GM10248 (cell line): ENCODE measurements at regions not wholly inside any gene's neighbourhood (a gene's known extent, or its start where the extent isn't known, plus 50 kb on each side); places are given as distances from the start of the nearest gene placed in this dataset.

Experiments
- CTCF ChIA-PET: fragments of 300-600 bp; sonication (Branson Sonifier 250); formaldehyde crosslinking; extraction: SDS; loops from one replicate; lab custom pipeline; 2021; ENCODE audit warnings: antibody characterized with exemption; lab: Yijun Ruan, JAX
- POLR2A ChIA-PET: fragments of 350-650 bp; sonication (Branson Sonifier 250); formaldehyde crosslinking; extraction: SDS; loops from one replicate; lab custom pipeline; 2020; ENCODE audit warnings: antibody characterized with exemption; lab: Yijun Ruan, JAX
- DNase-seq: peaks from one replicate; pipeline ENCODE4 v3.0.0; 2012; ENCODE audit errors: extremely low spot score
- TF ChIP-seq, protein P1 (sequence below): IDR thresholded peaks from 2 replicates; pipeline ENCODE4 v1.5.1; 2012; ENCODE audit warnings: mild to moderate bottlenecking, low read depth; ENCODE audit errors: extremely low read depth, missing control alignments, control extremely low read depth

DNA sequence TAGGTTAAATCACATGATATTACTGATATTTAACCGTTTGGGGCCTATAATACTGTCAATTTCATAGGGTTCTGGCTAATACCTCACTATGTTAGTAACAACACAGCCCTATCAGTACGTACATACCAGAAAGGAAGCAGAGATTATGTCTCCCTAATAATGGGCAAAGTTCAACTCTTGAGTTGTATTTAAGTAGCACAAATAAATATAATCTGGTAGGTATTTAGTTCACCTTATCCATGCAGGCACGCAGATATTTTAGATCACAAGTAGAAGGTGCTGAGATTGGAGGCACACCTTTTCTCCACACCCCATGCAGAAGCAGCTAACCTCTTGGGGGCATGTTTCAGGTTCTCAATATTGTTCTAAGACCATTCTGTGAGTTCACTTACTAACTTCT is 118.9 kb downstream of the IRS1 start:
- POLR2A ChIA-PET = no interaction called here
- TF ChIP-seq, protein P1, sequence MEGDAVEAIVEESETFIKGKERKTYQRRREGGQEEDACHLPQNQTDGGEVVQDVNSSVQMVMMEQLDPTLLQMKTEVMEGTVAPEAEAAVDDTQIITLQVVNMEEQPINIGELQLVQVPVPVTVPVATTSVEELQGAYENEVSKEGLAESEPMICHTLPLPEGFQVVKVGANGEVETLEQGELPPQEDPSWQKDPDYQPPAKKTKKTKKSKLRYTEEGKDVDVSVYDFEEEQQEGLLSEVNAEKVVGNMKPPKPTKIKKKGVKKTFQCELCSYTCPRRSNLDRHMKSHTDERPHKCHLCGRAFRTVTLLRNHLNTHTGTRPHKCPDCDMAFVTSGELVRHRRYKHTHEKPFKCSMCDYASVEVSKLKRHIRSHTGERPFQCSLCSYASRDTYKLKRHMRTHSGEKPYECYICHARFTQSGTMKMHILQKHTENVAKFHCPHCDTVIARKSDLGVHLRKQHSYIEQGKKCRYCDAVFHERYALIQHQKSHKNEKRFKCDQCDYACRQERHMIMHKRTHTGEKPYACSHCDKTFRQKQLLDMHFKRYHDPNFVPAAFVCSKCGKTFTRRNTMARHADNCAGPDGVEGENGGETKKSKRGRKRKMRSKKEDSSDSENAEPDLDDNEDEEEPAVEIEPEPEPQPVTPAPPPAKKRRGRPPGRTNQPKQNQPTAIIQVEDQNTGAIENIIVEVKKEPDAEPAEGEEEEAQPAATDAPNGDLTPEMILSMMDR = no peak
- CTCF ChIA-PET = no interaction called here

DNA sequence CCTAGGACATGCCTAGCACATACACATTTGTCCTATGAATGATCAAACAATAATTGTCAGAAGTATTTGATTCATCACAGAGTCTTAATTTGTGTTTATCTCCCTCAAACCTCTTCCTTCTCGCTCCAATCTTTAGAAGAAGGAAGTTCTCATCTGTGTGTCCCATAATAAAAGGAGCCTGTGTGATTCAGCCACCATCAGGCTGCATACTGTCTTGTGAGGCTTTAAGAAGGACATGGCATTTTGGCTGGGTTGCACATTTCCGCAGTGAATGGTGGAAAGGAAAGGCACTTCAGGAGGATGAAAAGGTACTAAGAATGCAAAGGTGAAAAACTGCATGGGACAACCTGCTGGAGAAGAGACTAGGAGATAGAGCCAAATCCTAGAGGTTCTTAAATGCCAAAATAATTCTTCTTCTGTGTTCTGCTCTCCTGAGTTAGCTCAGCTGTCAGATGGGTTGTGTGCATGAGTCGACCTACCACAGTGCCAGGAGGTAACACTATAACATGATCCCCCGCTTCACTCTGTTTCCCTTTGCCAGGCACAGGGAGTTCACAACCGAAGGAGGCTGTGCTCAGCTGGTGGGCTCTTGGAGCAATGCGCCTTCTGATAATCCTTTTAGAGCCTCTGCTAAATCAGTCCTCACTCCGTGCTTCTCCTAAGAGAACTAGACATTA is 120.1 kb downstream of the IRS1 start:
- ChIA-PET POLR2A (no interaction called here), CTCF (no interaction called here)
- no peak for DNase-seq
- TF ChIP-seq, protein P1 = no peak

More for the DNA sequence above, 118.9 kb downstream of the IRS1 start:
- DNase-seq = no peak

DNA sequence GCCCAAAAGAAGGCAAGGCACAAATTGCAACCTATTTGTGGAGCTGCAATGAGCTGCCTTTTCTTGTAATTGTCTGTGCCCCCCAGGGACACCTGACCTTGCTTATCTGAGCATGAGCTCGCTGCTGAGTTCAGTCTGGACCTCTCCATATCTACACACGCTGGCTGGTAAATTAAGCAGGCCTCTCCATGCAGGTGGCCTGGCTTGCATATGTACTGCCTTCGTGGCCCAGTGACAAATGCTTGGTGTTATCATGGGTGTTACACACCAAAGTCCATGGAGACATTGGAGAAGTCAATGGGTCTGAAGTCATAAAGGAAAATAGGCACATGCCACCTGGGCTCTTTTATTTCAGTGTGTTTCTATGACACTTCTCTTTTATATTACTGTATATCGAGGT is 121.2 kb downstream of the IRS1 start:
- POLR2A ChIA-PET = no interaction called here
- TF ChIP-seq, protein P1 = no peak
- CTCF ChIA-PET = interaction anchor here (1.1 kb wide), 1 partner anchor 10 kb away, joined by 5 read pairs; no protein-coding TSS in a partner anchor
- DNase-seq = no peak

DNA sequence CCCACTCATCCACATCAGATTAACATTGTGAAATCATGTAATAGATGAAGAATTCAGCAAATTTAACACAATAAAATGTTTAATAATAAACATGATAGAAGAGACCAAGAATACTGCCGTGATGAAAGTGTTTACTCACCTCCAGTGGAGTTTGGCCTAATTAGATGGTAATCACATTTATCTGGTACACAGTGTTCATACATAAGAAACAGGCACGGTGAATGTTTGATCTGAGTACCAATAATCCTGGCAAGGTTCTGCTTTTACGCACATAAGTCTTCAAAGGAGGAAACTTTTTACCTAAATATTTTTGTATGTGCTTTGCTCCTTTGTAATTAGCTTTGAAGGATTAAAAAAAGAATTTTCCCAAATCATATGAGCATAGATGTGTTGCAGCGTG is 122.5 kb downstream of the IRS1 start:
- ChIA-PET POLR2A (no interaction called here), CTCF (interaction anchor here (1.1 kb wide), 1 partner anchor 9 kb away, joined by 5 read pairs; no protein-coding TSS in a partner anchor)
- DNase-seq = no peak
- TF ChIP-seq, protein P1 = no peak

DNA sequence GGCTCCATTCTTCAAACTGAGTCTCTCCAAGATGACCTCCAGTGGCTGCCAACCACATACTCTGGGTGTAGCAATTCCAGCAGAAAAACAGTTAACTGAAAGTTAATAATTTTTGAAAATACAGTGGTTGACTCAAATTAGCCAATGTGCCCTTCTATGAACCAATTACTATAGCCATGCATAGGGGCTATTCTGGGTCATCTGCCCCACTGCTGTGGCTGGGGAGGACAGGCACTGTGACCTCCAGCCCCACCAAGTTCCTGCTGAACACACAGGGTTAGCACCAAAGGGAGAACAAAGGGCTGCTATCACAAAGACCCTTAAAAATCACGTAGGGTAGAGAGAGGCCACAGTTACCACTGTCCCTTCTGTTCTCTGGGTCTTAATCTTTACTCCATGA is 123.0 kb downstream of the IRS1 start:
- no peak for DNase-seq
- ChIA-PET CTCF (interaction anchor here (1.1 kb wide), 1 partner anchor 14 kb away, joined by 3 read pairs; no protein-coding TSS in a partner anchor), POLR2A (no interaction called here)
- TF ChIP-seq, protein P1 = no peak

DNA sequence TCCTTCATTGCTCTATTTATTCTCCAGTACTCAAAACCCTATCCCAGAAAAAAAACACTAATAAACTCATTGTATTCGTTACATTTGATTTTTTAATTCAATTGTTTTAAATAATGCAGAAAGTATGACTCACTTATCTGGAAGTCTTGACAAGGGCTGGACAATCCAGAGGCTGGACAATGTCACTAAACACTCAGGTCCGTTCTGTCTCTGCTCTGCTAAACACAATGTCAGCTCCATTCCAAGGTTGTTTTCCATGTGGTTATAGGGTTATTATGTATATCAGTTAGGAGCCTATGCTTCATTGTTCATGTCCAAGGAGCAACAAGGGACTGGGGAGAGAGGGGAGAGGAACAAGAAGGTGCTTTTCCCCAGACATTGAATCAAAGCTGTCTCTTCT is 125.5 kb downstream of the IRS1 start:
- no peak for DNase-seq
- TF ChIP-seq, protein P1 = no peak
- POLR2A ChIA-PET = no interaction called here
- CTCF ChIA-PET = no interaction called here
